HG02798 (cell line): ENCODE measurements at regions not wholly inside any gene's neighbourhood (a gene's known extent, or its start where the extent isn't known, plus 50 kb on each side); places are given as distances from the start of the nearest gene placed in this dataset.
"Not testable (repeated sequence)": the region's sequence is repeated elsewhere in the genome, so short reads cannot be mapped to it uniquely, and the experiment has no call there.

Source experiments
- ATAC-seq: cut with Tn5 transposase; IDR thresholded peaks from one replicate; pipeline ENCODE4 v1.9.1; 2021; ENCODE audit warnings: mild to moderate bottlenecking; ENCODE audit not compliant: unreplicated experiment, poor library complexity

- ATAC-seq = not testable (repeated sequence)
Observed at GRCh38 chr17:64800987-64801386, 118.3 kb downstream of the LRRC37A3 start.

DNA sequence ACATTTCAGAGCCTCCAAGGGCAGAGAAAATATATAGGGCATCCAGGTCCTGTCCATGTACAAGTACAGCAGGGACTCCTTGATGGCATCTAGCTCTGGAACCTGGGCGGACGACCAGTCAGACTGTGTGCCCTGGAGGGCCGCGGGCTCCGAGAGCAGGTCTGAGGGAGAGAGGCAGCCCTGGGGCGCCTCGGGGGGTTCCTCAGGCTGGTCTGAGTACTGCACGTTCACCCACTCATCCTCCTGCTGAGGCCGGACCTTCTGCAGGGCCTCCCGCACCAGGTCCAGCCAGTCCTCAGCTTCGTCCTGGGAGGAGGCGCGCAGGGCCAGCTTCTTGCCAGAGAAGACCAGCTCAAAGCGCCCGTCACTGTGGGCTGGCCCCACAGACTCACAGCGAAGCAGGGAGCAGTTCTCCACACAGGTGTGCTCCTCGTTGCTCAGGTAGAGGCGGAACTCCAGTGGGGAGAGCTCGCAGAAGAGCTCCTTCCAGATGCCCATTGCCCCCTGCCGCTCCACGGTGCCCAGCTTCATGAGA lies 118.8 kb downstream of the LRRC37A3 start:
- not testable (repeated sequence) for ATAC-seq

GRCh38 chr17:64799543-64800188 lies 119.6 kb downstream of the LRRC37A3 start:
- not testable (repeated sequence) for ATAC-seq

DNA sequence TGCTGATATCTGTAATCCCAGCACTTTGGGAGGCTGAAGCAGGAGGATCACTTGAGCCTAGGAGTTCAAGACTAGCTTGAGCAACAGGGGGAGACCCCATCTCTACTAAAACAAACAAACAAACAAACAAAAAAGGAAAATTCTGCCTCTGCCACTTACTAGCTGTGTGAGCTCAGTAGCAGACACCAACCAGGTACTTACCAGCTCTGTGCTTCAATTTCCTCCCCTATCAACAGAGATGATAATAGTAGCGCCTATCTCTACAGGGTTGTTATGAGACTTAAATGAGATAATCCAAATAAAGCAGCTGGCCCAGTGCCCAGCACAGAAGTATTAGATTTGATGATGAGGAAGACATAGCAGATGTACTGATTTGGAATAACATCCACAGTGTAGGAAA lies 120.3 kb downstream of the LRRC37A3 start:
- not testable (repeated sequence) for ATAC-seq

DNA sequence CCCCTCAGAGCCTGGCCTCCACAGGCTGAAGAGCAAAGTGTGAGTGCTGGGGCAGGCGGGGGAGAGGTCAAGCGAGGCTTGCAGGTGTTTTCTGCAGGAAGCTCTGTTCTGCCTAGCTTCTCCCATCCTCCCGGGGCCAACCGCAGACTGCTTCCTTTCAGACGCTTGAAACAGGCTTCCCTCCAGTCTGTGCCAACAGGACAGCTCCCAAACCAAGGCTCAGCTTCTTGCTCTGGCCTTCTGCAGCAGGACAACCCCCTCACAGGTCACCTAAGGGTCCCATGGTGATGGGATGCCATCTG lies 120.8 kb downstream of the LRRC37A3 start:
- ATAC-seq = not testable (repeated sequence)

DNA sequence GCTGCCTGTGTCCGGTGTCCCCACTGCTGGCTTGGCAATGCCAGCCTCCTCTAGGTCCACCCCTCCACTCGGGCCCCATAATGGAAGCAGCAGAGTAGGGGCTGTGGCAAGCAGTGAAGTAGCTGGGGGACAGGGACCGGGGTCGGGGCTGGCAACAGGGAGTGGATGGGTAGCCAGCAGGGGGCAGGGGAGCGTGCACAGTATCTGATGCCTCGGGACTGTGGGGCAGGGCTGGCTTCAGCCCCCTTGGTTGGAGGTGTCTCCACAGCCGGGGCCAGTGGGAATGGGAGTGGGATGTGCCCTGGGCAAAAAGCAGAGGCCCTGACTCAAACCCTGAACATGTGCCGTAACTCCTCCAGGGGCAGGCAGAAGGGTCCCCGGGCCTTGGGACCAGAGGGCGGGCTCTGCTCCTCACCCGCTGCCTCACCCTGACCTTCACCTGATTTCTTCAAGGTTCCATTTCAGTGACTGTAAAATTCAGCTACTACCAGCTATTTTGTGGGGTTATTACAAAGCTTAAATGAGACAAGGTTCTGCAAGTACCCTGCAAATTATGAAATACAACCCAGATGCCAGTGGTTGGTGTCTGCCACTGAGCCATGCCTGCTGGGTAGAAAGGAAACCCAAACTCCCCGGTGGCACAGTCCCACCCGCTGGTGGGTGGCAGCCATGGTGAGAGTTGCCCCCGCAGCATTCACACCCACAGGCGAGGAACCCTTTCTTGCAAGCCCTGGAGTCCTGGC lies 121.4 kb downstream of the LRRC37A3 start:
- ATAC-seq = not testable (repeated sequence)

DNA sequence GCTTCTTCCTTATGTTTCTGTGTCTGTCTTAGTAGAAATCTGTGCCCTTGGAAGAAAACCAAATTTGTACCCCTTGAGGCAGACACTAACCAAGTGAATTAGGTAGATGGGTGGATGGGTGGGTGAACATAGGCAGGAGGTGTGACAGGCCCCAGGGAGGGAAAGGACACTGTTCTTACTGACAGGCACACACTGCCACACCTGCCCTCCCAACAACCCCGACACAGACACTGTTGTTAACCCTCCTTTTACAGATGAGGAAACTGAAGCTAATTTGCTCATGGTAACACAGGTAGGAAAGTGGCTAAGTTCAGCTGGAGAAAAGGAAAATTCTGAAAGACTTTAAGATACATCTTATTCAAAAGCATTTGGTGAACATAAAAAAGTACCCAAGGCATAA lies 123.9 kb downstream of the LRRC37A3 start:
- ATAC-seq = not testable (repeated sequence)

DNA sequence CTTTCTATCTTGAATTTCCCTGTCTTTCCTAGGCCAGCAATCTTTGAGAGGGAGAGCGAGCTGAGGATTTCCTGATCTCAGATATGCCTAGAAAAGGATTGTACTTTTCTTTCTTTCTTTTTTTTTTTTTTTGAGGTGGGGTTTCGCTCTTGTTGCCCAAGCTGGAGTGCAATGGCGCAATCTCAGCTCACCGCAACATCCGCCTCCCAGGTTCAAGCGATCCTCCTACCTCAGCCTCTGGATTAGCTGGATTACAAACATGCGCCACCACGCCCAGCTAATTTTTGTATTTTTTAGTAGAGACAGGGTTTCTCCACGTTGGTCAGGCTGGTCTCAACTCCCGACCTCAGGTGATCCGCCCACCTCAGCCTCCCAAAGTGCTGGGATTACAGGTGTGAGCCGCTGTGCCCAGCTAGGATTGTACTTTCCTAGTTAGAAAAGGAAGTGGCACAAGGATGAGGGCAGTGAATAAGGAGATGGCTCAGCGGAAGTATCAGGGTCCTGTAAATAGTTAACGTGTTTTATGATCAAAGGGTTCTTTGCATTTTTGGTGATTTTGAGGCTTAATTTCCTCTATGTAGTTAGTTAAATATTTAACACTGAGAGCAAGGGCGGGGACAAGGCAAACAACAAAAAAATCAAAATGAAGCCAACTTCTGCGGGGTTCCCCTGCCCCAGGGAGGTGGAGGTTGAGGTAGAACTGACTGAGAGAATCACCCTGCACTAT lies 124.6 kb downstream of the LRRC37A3 start:
- ATAC-seq = not testable (repeated sequence)

GRCh38 chr17:64794113-64794512 lies 125.2 kb downstream of the LRRC37A3 start:
- ATAC-seq = not testable (repeated sequence)

DNA sequence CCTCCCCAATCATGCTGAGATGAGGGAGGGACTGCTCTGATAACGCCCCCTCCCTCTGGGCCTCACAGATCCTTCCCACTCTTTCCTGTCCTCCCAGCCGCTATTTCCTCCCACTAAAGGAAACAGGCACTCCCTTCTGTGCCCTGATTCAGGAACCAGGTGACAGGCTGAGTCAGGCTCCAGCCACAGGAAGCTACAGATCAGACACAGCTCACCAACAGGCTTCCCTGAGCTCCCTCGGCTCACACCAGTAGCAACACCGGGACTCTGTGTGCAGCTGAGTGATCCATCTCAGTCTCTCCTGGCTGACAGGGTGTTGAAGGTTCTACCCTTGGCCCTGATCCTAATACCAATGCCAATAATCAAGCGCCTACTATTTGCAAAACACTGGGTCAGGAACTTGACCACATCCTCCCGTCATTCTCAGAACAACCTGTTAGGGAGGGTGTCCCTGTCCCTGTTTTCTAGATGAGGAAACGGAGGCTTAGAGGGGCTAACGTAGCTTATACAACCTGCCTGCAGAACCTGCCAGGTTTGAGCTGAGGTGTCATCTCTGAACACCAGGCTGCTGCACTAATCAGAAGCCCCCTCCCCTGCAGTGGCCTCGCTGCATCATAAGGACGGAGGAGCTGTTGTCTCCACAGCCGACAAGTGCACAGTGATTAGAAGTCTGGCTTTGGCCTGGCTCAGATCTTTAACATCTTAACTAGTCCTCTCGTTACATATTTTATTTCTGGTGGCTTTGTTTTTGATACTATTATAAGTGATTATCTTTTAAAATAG lies 126.3 kb downstream of the LRRC37A3 start:
- not testable (repeated sequence) for ATAC-seq

DNA sequence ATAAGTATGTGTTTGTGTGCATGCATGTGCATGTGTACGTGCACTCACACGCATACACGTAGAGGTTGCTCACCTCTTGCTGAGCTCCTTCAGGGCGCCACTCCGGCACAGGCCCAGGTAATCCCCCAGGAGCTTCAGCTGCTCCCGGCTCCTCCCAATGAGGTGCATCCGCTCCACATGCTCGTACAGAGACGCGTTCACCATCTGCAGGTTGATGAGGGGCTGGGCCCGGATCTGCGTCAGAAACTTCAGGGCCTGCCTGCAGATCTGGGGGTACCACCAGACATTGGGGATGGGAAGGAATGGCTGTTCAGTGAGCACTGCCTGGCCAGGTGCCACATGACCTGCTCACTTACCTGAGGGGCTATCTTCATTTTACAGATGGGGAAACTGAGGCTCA lies 127.0 kb downstream of the LRRC37A3 start:
- ATAC-seq = not testable (repeated sequence)

- not testable (repeated sequence) for ATAC-seq
Observed at GRCh38 chr17:64791691-64792090, 127.6 kb downstream of the LRRC37A3 start.

DNA sequence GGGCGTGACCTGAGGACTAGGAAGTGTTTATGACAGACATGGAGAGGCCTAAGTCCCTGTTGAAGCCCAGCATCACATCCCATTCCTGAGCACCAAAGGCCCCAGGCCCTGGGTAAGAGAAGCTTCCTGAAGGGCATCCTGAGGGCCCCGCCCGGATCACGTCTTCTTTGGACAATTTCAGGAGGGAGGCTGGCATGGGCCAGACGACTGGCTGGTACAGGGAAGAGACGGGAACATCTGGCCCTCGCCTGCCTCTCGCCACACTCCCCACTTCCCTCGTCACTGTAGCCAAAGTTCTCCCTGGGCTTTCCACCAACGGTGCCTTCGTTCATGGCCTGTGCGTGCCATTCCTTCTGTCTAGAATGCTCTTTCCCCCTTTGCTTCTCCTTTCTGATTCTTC lies 128.1 kb downstream of the LRRC37A3 start:
- not testable (repeated sequence) for ATAC-seq

DNA sequence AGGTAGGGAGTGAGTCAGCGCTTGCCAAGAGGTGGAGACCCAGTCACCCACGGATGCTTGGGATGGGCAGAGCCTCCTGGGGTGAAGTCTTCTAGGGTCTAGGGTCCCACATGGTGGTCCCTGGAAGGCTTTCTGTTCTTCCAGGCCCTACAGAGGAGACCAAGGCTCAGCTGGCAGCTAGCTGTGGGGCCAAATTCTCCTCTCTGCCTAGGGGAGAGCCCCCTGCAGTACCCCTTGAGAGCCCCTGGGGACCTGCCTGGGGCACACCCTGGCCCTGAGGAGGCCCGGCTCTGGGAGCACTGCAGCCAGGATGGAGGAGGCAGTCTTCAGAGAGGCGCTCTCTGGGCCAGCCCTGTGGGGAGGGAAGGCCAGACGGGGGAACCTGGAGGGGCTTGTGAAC lies 128.6 kb upstream of the SMURF2 start:
- ATAC-seq = not testable (repeated sequence)

DNA sequence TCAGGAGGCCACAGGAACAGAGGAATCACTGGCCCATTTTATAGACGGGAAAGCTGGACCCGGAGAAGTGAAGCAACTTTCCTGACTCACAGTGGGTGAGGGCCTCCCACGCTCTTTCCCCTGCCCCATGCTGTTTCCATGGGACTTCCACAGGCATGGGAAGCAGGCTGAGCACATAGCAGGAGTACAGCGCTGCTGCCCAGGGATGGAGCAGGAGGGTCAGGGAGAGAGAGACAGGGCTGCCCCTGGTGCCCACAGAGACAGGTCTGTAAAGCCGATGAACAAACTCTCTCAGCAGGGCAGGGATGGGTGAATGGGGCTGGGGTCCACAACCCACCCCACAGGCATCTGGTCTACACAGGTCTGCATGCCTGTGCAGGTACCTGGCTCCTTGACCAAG lies 128.1 kb upstream of the SMURF2 start:
- not testable (repeated sequence) for ATAC-seq

DNA sequence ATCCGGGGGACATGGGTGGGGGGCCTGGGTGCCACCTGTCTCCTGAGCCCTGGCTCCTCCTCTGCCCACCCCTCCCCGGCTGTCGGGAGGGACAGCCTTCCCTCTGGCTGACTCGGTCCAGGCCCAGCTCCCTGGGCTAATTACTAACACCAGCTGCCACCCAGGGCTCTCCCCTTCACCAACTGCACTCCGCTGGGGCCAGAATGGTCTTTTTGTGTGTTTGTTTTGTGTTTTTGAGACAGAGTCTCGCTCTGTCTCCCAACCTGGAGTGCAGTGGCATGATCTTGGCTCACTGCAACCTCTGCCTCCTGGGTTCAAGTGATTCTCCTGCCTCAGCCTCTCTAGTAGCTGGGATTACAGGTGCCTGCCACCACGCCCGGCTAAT lies 126.9 kb upstream of the SMURF2 start:
- not testable (repeated sequence) for ATAC-seq

DNA sequence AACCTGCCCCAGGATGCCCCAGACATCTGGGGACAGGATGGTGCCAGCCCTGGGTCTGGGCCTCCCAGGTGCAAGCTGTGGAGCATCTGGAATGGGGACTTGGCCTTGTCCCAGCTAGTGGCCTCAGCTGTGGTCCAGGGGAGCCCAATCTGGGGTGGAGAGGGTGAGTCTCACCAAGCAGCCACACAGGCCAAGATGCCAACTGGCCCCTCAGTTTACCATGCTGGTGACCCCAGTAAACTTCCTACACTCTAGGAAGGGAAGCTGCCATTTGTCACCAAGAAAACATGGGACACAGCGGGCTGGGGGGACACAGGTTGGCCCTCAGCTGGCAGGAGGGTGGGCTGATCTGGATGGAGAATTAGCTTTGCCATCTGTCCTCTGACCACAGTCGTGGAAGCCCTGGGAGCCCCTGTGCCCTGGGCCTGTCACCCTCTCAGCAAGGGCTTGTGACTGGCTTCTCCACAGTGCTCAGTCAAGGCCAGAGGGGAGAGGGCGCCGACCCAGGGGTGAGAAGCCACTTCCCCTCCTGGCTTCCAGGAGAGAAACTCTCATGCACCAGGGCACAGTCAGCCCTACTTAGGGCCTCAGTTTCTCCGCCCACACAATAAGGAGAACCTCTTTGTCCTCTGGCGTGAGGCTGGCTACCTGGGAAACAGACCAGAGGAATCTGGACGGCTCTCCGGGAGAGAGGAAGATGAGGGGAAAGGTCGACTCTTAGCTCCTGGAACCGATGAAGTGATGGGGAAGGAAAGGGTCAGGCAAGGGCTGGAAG lies 126.4 kb upstream of the SMURF2 start:
- no peak for ATAC-seq

- ATAC-seq = no peak
Observed at GRCh38 chr17:64787921-64788271, 125.8 kb upstream of the SMURF2 start.

- no peak for ATAC-seq
Observed at GRCh38 chr17:64787255-64787920, 125.3 kb upstream of the SMURF2 start.
